ENCODE measurements at regions not wholly inside any gene's neighbourhood (a gene's known extent, or its start where the extent isn't known, plus 50 kb on each side); places are given as distances from the start of the nearest gene placed in this dataset.

DNA sequence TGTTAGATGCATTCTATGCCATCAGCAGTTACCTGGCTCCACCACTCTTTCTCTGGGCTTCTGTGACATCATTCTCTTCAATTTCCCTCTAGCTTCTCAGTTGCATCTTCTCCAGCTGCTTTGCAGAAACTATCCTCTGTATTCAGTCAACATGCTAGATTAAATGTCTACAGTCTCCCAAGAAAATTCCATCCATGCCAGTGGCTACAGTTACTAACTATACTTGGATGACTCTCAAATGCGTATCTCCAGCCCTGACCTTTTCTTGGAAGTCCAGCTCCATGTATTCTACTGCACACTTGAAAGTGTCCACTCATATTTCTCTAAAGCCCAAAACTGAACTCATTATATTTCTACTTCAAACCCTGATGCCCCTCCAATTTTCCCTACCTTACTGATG is 232.3 kb upstream of the TENM3 start:
- H3K27ac ChIP-seq: no peak overlapping the region
- no peak overlapping the region for H3K4me3 ChIP-seq
- intact Hi-C loops (cut with DNase I; ENCODE audit: low total_unique reads): no loop called here
- WGBS, 2 donors: 59 to 66% methylated on average over 1 of the region's 1 CpG
- no peak for DNase-seq
- no peaks in the 10 kb centered on the region for H3K9me3 ChIP-seq
- no peaks in the 10 kb centered on the region for H3K36me3 ChIP-seq (ENCODE audit: low read depth, missing control alignments)
- H3K4me1 ChIP-seq: no peaks in the 10 kb centered on the region
- TF ChIP-seq CTCF (IDR thresholded peaks at IDR 0.05): no peak
- no peak for TF ChIP-seq POLR2A (IDR thresholded peaks at IDR 0.05)
- no peaks in the 10 kb centered on the region for H3K27me3 ChIP-seq

DNA sequence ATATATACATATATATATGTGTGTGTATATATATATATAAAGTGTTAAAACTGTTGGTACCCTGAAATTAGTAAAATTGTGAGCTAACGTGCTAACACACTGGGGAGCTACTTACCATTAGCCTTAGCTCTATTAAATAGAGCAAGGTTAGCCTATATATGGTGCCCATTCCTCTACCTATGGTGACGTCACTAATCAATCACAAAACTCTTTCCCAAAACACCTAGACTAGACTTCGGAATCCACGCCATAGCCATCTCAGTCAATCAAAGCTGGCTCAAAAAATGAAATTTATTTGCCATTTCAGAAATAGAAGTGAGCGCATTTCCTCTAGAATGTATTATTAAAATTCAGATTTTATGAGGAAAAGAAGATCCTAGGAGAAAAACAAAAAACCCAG is 229.0 kb upstream of the TENM3 start:
- H3K27ac ChIP-seq: no peak overlapping the region
- DNase-seq: no peak
- intact Hi-C loops (cut with DNase I; ENCODE audit: low total_unique reads): no loop called here
- H3K4me3 ChIP-seq: no peak overlapping the region
- H3K4me1 ChIP-seq: no peaks in the 10 kb centered on the region
- H3K9me3 ChIP-seq: no peaks in the 10 kb centered on the region
- no peaks in the 10 kb centered on the region for H3K27me3 ChIP-seq
- H3K36me3 ChIP-seq (ENCODE audit: low read depth, missing control alignments): no peaks in the 10 kb centered on the region
- WGBS, 2 donors: 93 to 94% methylated on average over 5 of the region's 5 CpGs
- TF ChIP-seq POLR2A (IDR thresholded peaks at IDR 0.05) (no peak), CTCF (IDR thresholded peaks at IDR 0.05) (no peak)

DNA sequence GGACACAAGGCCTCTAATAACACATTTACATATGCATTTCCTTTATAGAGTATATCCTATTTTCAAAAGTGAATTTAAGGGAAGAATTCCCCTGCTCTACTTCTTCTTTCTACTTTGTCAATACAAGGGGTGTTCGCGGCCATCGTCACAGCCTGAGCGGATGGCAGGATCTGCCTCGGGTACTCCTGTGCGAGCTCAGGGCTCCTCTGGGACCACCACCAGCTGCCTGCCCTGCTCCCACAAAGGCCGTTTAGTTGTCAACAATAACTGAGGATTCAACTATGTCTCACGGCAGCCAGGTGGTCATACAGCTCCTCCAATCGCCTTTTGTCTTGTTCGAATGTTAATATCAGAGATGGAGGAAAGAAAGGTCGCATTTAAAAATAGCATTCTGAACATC is 228.2 kb upstream of the TENM3 start:
- Histone ChIP-seq H3K27ac (no peak overlapping the region), H3K36me3 (ENCODE audit: low read depth, missing control alignments) (no peaks in the 10 kb centered on the region), H3K27me3 (no peaks in the 10 kb centered on the region), H3K9me3 (no peaks in the 10 kb centered on the region), H3K4me3 (no peak overlapping the region), H3K4me1 (no peaks in the 10 kb centered on the region)
- intact Hi-C loops (cut with DNase I; ENCODE audit: low total_unique reads): no loop called here
- TF ChIP-seq POLR2A (IDR thresholded peaks at IDR 0.05) (no peak), CTCF (IDR thresholded peaks at IDR 0.05) (no peak)
- DNase-seq: no peak
- WGBS, 2 donors: 79 to 90% methylated on average over 11 of the region's 11 CpGs

- Histone ChIP-seq H3K36me3 (ENCODE audit: low read depth, missing control alignments) (no peaks in the 10 kb centered on the region), H3K4me3 (no peak overlapping the region), H3K27me3 (no peaks in the 10 kb centered on the region), H3K4me1 (no peaks in the 10 kb centered on the region), H3K9me3 (no peaks in the 10 kb centered on the region), H3K27ac (no peak overlapping the region)
- intact Hi-C loops (cut with DNase I; ENCODE audit: low total_unique reads): no loop called here
- 87 to 92% methylated on average over 6 of the region's 6 CpGs for WGBS, 2 donors
- TF ChIP-seq CTCF (IDR thresholded peaks at IDR 0.05): no peak
- no peak for DNase-seq
These were observed 227.3 kb upstream of the TENM3 start for GRCh38 chr4:182015893-182016292.

GRCh38 chr4:182017038-182017437 is 226.2 kb upstream of the TENM3 start:
- TF ChIP-seq POLR2A (IDR thresholded peaks at IDR 0.05): no peak
- no peak for TF ChIP-seq CTCF (IDR thresholded peaks at IDR 0.05)
- WGBS, 2 donors: 93 to 98% methylated on average over 5 of the region's 5 CpGs
- no peaks in the 10 kb centered on the region for H3K4me1 ChIP-seq
- no peaks in the 10 kb centered on the region for H3K9me3 ChIP-seq
- intact Hi-C loops (cut with DNase I; ENCODE audit: low total_unique reads): no loop called here
- H3K27me3 ChIP-seq: no peaks in the 10 kb centered on the region
- no peak overlapping the region for H3K27ac ChIP-seq
- DNase-seq: no peak
- H3K4me3 ChIP-seq: no peak overlapping the region
- H3K36me3 ChIP-seq (ENCODE audit: low read depth, missing control alignments): no peaks in the 10 kb centered on the region
